ENCODE measurements at regions not wholly inside any gene's neighbourhood (a gene's known extent, or its start where the extent isn't known, plus 50 kb on each side); places are given as distances from the start of the nearest gene placed in this dataset.

DNA sequence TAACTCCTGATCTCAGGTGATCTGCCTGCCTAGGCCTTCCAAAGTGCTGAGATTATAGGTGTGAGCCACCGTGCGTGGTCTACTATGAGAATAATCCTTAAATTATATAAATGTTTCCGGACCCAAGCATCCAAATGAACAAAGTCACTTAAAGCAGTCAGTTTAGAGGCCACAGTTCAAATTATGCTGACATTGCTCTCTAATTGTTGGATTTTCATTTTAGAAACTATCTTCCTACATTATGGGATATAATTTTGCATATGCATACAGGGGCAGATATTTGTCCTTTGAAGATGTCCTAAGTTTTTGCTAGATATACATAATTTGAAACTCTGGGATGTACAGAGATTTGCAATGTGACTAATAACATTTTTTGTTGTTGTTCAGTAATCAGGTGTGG, 390.1 kb downstream of the RND3 start:
- DNase-seq: no peak
- Histone ChIP-seq H3K27me3 (no peaks in the 10 kb centered on the region), H3K36me3 (no peaks in the 10 kb centered on the region), H3K4me1 (peaks cover 18 to 25% (median 23%) of the 10 kb centered on the region in 3 donors), H3K27ac (peak overlapping the region in 1 of 4 donors; percentile 41), H3K9me3 (no peaks in the 10 kb centered on the region), H3K4me3 (no peak overlapping the region)
- no peak for FAIRE-seq
- intact Hi-C loops (cut with DNase I): no loop called here
- WGBS, 2 donors: 96 to 98% methylated on average over 3 of the region's 3 CpGs
- no peak for ATAC-seq
- TF ChIP-seq, protein P1, sequence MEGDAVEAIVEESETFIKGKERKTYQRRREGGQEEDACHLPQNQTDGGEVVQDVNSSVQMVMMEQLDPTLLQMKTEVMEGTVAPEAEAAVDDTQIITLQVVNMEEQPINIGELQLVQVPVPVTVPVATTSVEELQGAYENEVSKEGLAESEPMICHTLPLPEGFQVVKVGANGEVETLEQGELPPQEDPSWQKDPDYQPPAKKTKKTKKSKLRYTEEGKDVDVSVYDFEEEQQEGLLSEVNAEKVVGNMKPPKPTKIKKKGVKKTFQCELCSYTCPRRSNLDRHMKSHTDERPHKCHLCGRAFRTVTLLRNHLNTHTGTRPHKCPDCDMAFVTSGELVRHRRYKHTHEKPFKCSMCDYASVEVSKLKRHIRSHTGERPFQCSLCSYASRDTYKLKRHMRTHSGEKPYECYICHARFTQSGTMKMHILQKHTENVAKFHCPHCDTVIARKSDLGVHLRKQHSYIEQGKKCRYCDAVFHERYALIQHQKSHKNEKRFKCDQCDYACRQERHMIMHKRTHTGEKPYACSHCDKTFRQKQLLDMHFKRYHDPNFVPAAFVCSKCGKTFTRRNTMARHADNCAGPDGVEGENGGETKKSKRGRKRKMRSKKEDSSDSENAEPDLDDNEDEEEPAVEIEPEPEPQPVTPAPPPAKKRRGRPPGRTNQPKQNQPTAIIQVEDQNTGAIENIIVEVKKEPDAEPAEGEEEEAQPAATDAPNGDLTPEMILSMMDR (IDR thresholded peaks at IDR 0.05): no peak

DNA sequence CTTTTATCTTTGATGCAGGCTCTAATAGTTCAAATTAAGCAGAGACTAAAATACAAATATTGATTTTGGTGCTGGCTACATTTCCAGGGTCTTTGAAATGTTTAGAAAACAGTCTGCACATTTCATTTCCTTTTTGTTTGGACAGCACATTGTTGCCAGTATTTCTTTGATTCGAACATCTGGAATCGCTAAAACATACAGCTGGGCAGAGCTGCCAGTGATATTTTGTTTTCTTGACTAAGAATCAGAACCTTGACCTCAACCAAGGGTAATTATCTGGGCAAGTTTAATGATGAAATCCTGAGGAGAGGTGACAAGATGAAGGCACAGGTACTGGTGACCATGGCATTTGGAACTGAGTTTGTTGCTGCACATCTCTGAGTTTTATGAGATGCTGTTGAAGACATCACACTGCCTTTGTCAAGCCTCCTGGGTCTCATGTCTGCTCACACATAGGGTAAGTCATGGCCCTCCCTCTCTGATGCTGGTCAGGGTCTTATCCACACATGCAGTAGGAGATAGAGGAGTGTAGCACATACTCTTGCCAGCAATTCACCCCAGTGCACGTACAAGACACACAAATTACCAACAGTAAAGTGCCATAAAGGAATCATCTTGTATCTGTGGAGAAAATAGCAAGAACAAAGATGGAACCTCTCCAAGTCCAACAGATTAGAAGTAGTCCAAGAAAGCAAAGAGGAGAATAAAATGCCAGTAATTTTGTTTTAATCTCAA, 391.9 kb downstream of the RND3 start:
- TF ChIP-seq, protein P1 (IDR thresholded peaks at IDR 0.05): no peak
- DNase-seq: no peak
- H3K9me3 ChIP-seq: no peaks in the 10 kb centered on the region
- H3K4me1 ChIP-seq: peaks cover 14 to 25% (median 18%) of the 10 kb centered on the region in 3 donors
- H3K27ac ChIP-seq: no peak overlapping the region
- WGBS, 2 donors: 29 to 32% methylated on average over 3 of the region's 3 CpGs
- H3K27me3 ChIP-seq: no peaks in the 10 kb centered on the region
- FAIRE-seq: no peak
- no peaks in the 10 kb centered on the region for H3K36me3 ChIP-seq
- peak in 1 of 4 donors; percentile 25 for ATAC-seq
- intact Hi-C loops (cut with DNase I): no loop called here
- no peak overlapping the region for H3K4me3 ChIP-seq

DNA sequence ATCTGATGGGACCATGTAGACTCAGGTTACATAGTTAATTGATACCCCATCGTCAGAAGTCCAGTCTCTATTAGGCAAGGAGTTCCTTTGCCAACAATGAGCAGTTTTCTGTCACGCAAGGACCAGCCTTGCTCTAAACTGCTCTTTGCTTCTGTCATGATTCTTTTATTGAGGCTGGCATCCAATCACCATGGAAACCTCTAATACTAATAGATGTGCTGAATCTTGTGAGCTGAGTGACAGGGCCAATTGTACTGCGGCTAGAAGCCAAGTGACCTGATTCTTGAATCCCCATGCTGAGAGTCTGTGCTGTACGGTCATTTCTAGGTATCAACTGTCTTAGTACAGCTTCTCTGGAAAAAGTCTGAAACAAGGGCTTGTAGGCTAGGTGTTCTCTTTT, 395.6 kb downstream of the RND3 start:
- no peak overlapping the region for H3K4me3 ChIP-seq
- FAIRE-seq (no peak), DNase-seq (no peak), ATAC-seq (no peak)
- no peaks in the 10 kb centered on the region for H3K36me3 ChIP-seq
- no peak overlapping the region for H3K27ac ChIP-seq
- H3K9me3 ChIP-seq: no peaks in the 10 kb centered on the region
- intact Hi-C loops (cut with DNase I): no loop called here
- TF ChIP-seq, protein P1 (IDR thresholded peaks at IDR 0.05): no peak
- peaks cover 0 to 10% (median 8%) of the 10 kb centered on the region in 3 donors for H3K4me1 ChIP-seq
- no peaks in the 10 kb centered on the region for H3K27me3 ChIP-seq
- WGBS, 2 donors: 90 to 93% methylated on average over 4 of the region's 4 CpGs

DNA sequence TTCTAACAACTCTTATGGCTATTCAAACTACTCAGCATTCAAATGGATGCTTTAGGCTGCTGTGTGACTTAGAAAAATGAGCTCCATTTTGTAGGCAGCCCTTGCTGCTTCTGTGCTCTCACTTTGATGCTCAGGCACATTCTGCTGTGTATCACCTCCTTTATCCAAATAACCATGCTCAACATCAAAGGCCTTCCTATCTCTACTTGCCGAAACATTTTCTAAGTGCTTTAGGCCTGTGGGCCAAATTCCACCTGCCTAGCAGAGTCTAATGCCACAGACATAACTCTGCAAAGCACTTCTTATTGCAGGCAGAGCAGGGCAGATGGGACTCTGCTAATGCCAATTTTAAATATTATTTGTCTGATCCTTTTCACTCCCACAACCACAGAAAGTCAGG, 397.4 kb downstream of the RND3 start:
- H3K27ac ChIP-seq: no peak overlapping the region
- FAIRE-seq (no peak), DNase-seq (no peak), ATAC-seq (no peak)
- H3K27me3 ChIP-seq: no peaks in the 10 kb centered on the region
- H3K9me3 ChIP-seq: no peaks in the 10 kb centered on the region
- WGBS, 2 donors: 22 to 24% methylated on average over 1 of the region's 1 CpG
- intact Hi-C loops (cut with DNase I): no loop called here
- TF ChIP-seq, protein P1 (IDR thresholded peaks at IDR 0.05): no peak
- H3K4me1 ChIP-seq: peaks cover 0 to 5% (median 4%) of the 10 kb centered on the region in 3 donors
- no peaks in the 10 kb centered on the region for H3K36me3 ChIP-seq
- H3K4me3 ChIP-seq: no peak overlapping the region

DNA sequence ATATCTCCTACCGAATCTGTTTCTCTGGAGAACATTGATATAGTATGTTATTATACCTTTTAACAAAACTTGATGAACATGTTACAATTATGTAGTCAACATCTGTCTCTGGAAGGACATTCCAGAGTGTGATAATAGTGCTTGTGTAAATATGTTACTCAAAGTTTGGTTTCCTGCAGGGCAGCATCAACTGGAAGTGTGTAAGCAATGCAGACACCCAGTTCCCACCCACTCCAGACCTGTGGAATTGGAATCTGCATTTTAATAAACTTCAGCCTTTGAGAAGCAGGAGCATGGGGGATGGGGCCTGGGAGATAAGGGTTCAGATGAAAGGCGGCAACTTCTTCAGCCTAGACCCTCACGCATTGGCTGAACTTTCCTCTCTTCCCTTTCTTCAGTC, 398.9 kb downstream of the RND3 start:
- H3K27me3 ChIP-seq: no peaks in the 10 kb centered on the region
- no peak overlapping the region for H3K27ac ChIP-seq
- intact Hi-C loops (cut with DNase I): no loop called here
- TF ChIP-seq, protein P1 (IDR thresholded peaks at IDR 0.05): no peak
- FAIRE-seq: no peak
- H3K36me3 ChIP-seq: no peaks in the 10 kb centered on the region
- WGBS, 2 donors: 95 to 96% methylated on average over 3 of the region's 3 CpGs
- H3K9me3 ChIP-seq: no peaks in the 10 kb centered on the region
- H3K4me3 ChIP-seq: no peak overlapping the region
- DNase-seq: no peak
- ATAC-seq: no peak
- no peaks in the 10 kb centered on the region for H3K4me1 ChIP-seq
